ENCODE measurements at regions not wholly inside any gene's neighbourhood (a gene's known extent, or its start where the extent isn't known, plus 50 kb on each side); places are given as distances from the start of the nearest gene placed in this dataset.

GRCh38 chr10:107553470-107553869 lies 389.0 kb upstream of the SORCS1 start:
- H3K27ac Mint-ChIP-seq = no peak overlapping the region
- no peaks in the 10 kb centered on the region for H3K36me3 Mint-ChIP-seq (ENCODE audit: low read depth)
- no peaks in the 10 kb centered on the region for H3K27me3 Mint-ChIP-seq
- peaks cover 6% of the 10 kb centered on the region for H3K9me3 Mint-ChIP-seq
- ChIA-PET POLR2A (no interaction called here), CTCF (no interaction called here)
- DNase-seq = no peak
- H3K4me3 Mint-ChIP-seq = no peak overlapping the region
- H3K4me1 Mint-ChIP-seq = no peaks in the 10 kb centered on the region

GRCh38 chr10:107552963-107553362 lies 388.5 kb upstream of the SORCS1 start:
- no peak for DNase-seq
- no peak overlapping the region for H3K4me3 Mint-ChIP-seq
- H3K27me3 Mint-ChIP-seq = no peaks in the 10 kb centered on the region
- POLR2A ChIA-PET = no interaction called here
- CTCF ChIA-PET = no interaction called here
- H3K36me3 Mint-ChIP-seq (ENCODE audit: low read depth) = no peaks in the 10 kb centered on the region
- H3K9me3 Mint-ChIP-seq = peaks cover 6% of the 10 kb centered on the region
- no peak overlapping the region for H3K27ac Mint-ChIP-seq
- H3K4me1 Mint-ChIP-seq = no peaks in the 10 kb centered on the region

GRCh38 chr10:107548301-107548700 lies 383.8 kb upstream of the SORCS1 start:
- Mint-ChIP-seq H3K27ac (no peak overlapping the region), H3K4me3 (no peak overlapping the region), H3K9me3 (peaks cover 9% of the 10 kb centered on the region), H3K27me3 (no peaks in the 10 kb centered on the region), H3K4me1 (no peaks in the 10 kb centered on the region), H3K36me3 (ENCODE audit: low read depth) (no peaks in the 10 kb centered on the region)
- DNase-seq = no peak
- POLR2A ChIA-PET = no interaction called here
- CTCF ChIA-PET = no interaction called here

- ChIA-PET CTCF (no interaction called here), POLR2A (no interaction called here)
- H3K4me3 Mint-ChIP-seq = no peak overlapping the region
- H3K4me1 Mint-ChIP-seq = no peaks in the 10 kb centered on the region
- no peak for DNase-seq
- no peak overlapping the region for H3K27ac Mint-ChIP-seq
- peaks cover 9% of the 10 kb centered on the region for H3K9me3 Mint-ChIP-seq
- no peaks in the 10 kb centered on the region for H3K36me3 Mint-ChIP-seq (ENCODE audit: low read depth)
- H3K27me3 Mint-ChIP-seq = no peaks in the 10 kb centered on the region
Measured at GRCh38 chr10:107546986-107547385, 382.5 kb upstream of the SORCS1 start.

- POLR2A ChIA-PET = no interaction called here
- no peak overlapping the region for H3K4me3 Mint-ChIP-seq
- peaks cover 9% of the 10 kb centered on the region for H3K9me3 Mint-ChIP-seq
- DNase-seq = no peak
- no peaks in the 10 kb centered on the region for H3K27me3 Mint-ChIP-seq
- CTCF ChIA-PET = no interaction called here
- no peak overlapping the region for H3K27ac Mint-ChIP-seq
- H3K36me3 Mint-ChIP-seq (ENCODE audit: low read depth) = no peaks in the 10 kb centered on the region
- H3K4me1 Mint-ChIP-seq = no peaks in the 10 kb centered on the region
Measured at GRCh38 chr10:107546284-107546683, 381.8 kb upstream of the SORCS1 start.

GRCh38 chr10:107545717-107546116 lies 381.2 kb upstream of the SORCS1 start:
- H3K4me1 Mint-ChIP-seq = no peaks in the 10 kb centered on the region
- H3K4me3 Mint-ChIP-seq = no peak overlapping the region
- no peaks in the 10 kb centered on the region for H3K36me3 Mint-ChIP-seq (ENCODE audit: low read depth)

GRCh38 chr10:107544706-107545520 lies 380.4 kb upstream of the SORCS1 start:
- no peak overlapping the region for H3K4me3 Mint-ChIP-seq
- no peak for DNase-seq
- CTCF ChIA-PET = no interaction called here
- POLR2A ChIA-PET = no interaction called here
- no peaks in the 10 kb centered on the region for H3K4me1 Mint-ChIP-seq
- no peaks in the 10 kb centered on the region for H3K36me3 Mint-ChIP-seq (ENCODE audit: low read depth)
- H3K27me3 Mint-ChIP-seq = no peaks in the 10 kb centered on the region
- peaks cover 8% of the 10 kb centered on the region for H3K9me3 Mint-ChIP-seq
- H3K27ac Mint-ChIP-seq = no peak overlapping the region

More at GRCh38 chr10:107545717-107546116, 381.2 kb upstream of the SORCS1 start:
- DNase-seq = no peak
- Mint-ChIP-seq H3K27ac (no peak overlapping the region), H3K27me3 (no peaks in the 10 kb centered on the region), H3K9me3 (peaks cover 8% of the 10 kb centered on the region)
- CTCF ChIA-PET = no interaction called here
- POLR2A ChIA-PET = no interaction called here

GRCh38 chr10:107542607-107543006 lies 378.1 kb upstream of the SORCS1 start:
- CTCF ChIA-PET = no interaction called here
- no peak for DNase-seq
- no peaks in the 10 kb centered on the region for H3K36me3 Mint-ChIP-seq (ENCODE audit: low read depth)
- H3K27me3 Mint-ChIP-seq = no peaks in the 10 kb centered on the region
- POLR2A ChIA-PET = no interaction called here
- no peak overlapping the region for H3K27ac Mint-ChIP-seq
- peaks cover 4% of the 10 kb centered on the region for H3K9me3 Mint-ChIP-seq
- no peak overlapping the region for H3K4me3 Mint-ChIP-seq
- H3K4me1 Mint-ChIP-seq = no peaks in the 10 kb centered on the region

GRCh38 chr10:107542016-107542415 lies 377.5 kb upstream of the SORCS1 start:
- Mint-ChIP-seq H3K27me3 (no peaks in the 10 kb centered on the region), H3K4me3 (no peak overlapping the region), H3K9me3 (peaks cover 4% of the 10 kb centered on the region), H3K36me3 (ENCODE audit: low read depth) (no peaks in the 10 kb centered on the region), H3K27ac (no peak overlapping the region), H3K4me1 (no peaks in the 10 kb centered on the region)
- POLR2A ChIA-PET = no interaction called here
- CTCF ChIA-PET = no interaction called here
- no peak for DNase-seq

GRCh38 chr10:107540981-107541380 lies 376.5 kb upstream of the SORCS1 start:
- Mint-ChIP-seq H3K4me3 (no peak overlapping the region), H3K9me3 (peaks cover 4% of the 10 kb centered on the region), H3K36me3 (ENCODE audit: low read depth) (no peaks in the 10 kb centered on the region), H3K27me3 (no peaks in the 10 kb centered on the region), H3K27ac (no peak overlapping the region), H3K4me1 (no peaks in the 10 kb centered on the region)
- no peak for DNase-seq
- ChIA-PET POLR2A (no interaction called here), CTCF (no interaction called here)

- no peaks in the 10 kb centered on the region for H3K27me3 Mint-ChIP-seq
- no peaks in the 10 kb centered on the region for H3K36me3 Mint-ChIP-seq (ENCODE audit: low read depth)
- CTCF ChIA-PET = interaction anchor here (0.5 kb wide), 1 partner anchor 895 kb away, joined by 3 read pairs; no protein-coding TSS in a partner anchor
- no peaks in the 10 kb centered on the region for H3K4me1 Mint-ChIP-seq
- H3K9me3 Mint-ChIP-seq = peaks cover 6% of the 10 kb centered on the region
- POLR2A ChIA-PET = no interaction called here
- no peak overlapping the region for H3K27ac Mint-ChIP-seq
- no peak overlapping the region for H3K4me3 Mint-ChIP-seq
- no peak for DNase-seq
Measured at GRCh38 chr10:107529350-107529749, 364.8 kb upstream of the SORCS1 start.

GRCh38 chr10:107520348-107520747 lies 355.8 kb upstream of the SORCS1 start:
- no peak for DNase-seq
- CTCF ChIA-PET = no interaction called here
- Mint-ChIP-seq H3K4me1 (no peaks in the 10 kb centered on the region), H3K9me3 (peaks cover 5% of the 10 kb centered on the region), H3K27me3 (no peaks in the 10 kb centered on the region), H3K27ac (no peak overlapping the region), H3K36me3 (ENCODE audit: low read depth) (no peaks in the 10 kb centered on the region), H3K4me3 (no peak overlapping the region)
- POLR2A ChIA-PET = no interaction called here

- H3K4me3 Mint-ChIP-seq = no peak overlapping the region
- ChIA-PET POLR2A (no interaction called here), CTCF (interaction anchor here (0.9 kb wide), 1 partner anchor 16 kb away, joined by 3 read pairs; no protein-coding TSS in a partner anchor)
- H3K27ac Mint-ChIP-seq = no peak overlapping the region
- no peaks in the 10 kb centered on the region for H3K36me3 Mint-ChIP-seq (ENCODE audit: low read depth)
- H3K27me3 Mint-ChIP-seq = no peaks in the 10 kb centered on the region
- H3K4me1 Mint-ChIP-seq = no peaks in the 10 kb centered on the region
- H3K9me3 Mint-ChIP-seq = peaks cover 5% of the 10 kb centered on the region
- DNase-seq = no peak
Measured at GRCh38 chr10:107517811-107518210, 353.3 kb upstream of the SORCS1 start.

- H3K9me3 Mint-ChIP-seq = peaks cover 5% of the 10 kb centered on the region
- H3K4me1 Mint-ChIP-seq = no peaks in the 10 kb centered on the region
- H3K27ac Mint-ChIP-seq = no peak overlapping the region
- no peaks in the 10 kb centered on the region for H3K36me3 Mint-ChIP-seq (ENCODE audit: low read depth)
- no peaks in the 10 kb centered on the region for H3K27me3 Mint-ChIP-seq
- ChIA-PET POLR2A (no interaction called here), CTCF (interaction anchor here (0.6 kb wide), 1 partner anchor 36 kb away, joined by 3 read pairs; no protein-coding TSS in a partner anchor)
- no peak overlapping the region for H3K4me3 Mint-ChIP-seq
- DNase-seq = no peak
Measured at GRCh38 chr10:107516349-107516748, 351.8 kb upstream of the SORCS1 start.

Data from activated CD4-positive, alpha-beta T cell treated with anti-CD3 and anti-CD28 coated beads, Interleukin-2, amount 10 ng/mL, durations not matched to agents 7 days and 5 days (primary cell).